A549 (cell line): ENCODE measurements at regions not wholly inside any gene's neighbourhood (a gene's known extent, or its start where the extent isn't known, plus 50 kb on each side); places are given as distances from the start of the nearest gene placed in this dataset.

Source experiments
- CTCF ChIP-seq: fragments of >200 bp; sonication (Bioruptor Twin); formaldehyde crosslinking; IDR thresholded peaks from 3 replicates; pipeline ENCODE4 v1.5.1; 2016
- EP300 ChIP-seq, 2 experiments: fragments of >200 bp; sonication (Bioruptor Twin); formaldehyde crosslinking; IDR thresholded peaks; 2 replicates in 1 of 2; 3 replicates in 1 of 2; pipeline ENCODE4 v1.6.1; 2016 to 2017
- NFE2L2 ChIP-seq: fragments of 150-350 bp; conservative IDR thresholded peaks from 2 replicates; pipeline ENCODE4 v1.6.1; 2014; ENCODE audit warnings: low read length

DNA sequence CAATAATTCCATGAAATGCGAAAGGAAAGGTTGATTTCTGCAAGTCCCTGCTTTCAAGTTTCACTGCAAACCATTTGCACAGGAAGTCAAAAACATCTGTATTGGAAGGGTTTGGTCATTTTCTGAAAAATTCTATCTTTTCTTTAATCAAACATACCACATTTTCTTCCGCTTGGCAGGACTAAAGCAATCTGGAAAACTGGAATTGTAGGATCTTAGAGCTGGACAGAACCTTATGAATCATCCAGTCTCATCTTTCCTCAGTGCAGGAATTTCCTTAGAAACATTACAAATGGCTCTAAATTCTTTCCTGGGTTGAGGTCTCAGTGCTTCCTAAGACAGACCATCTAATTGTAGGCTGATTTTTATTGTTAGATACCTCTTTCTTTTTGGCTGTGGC is 111.5 kb upstream of the ELAC2 start:
- TF ChIP-seq NFE2L2 (no peak), EP300 (IDR thresholded peaks at IDR 0.05) (no peak), CTCF (no peak)
